ENCODE measurements at regions not wholly inside any gene's neighbourhood (a gene's known extent, or its start where the extent isn't known, plus 50 kb on each side); places are given as distances from the start of the nearest gene placed in this dataset.
"Not testable (repeated sequence)": the region's sequence is repeated elsewhere in the genome, so short reads cannot be mapped to it uniquely, and the experiment has no call there.

DNA sequence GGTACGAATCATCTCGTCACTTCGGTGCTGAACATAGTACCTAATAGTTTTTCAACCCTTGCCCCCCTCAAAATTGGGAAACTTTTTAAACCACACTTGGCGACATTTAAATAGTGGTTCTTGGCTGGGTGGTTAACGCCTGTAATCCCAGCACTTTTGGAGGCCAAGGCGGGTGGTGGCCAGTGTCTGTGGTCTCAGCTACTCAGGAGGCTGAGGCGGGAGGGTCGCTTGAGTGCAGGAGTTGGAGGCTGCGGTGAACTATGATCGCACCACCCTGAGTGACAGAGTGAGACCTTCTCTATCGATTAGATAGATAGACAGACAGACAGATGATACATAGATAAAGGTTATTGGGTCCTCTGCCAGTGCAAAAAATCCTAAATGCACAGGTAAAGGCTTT is 55.5 kb upstream of the RASAL2 start:
- Histone ChIP-seq H3K27me3 (replicated peaks in 1 of 2; ENCODE audit: control insufficient read depth in 2 of 2, extremely low read depth in 1 of 2, insufficient read depth in 2 of 2, low read length in 1 of 2) (peaks cover 0 to 18% of the 10 kb centered on the region in 2 experiments), H3K4me3 (ENCODE audit: control insufficient read depth in 1 of 2, extremely low read depth in 1 of 2, low read length in 1 of 2) (no peak overlapping the region), H3K36me3 (ENCODE audit: control insufficient read depth in 2 of 2, extremely low read depth in 1 of 2, insufficient read depth in 1 of 2, low read length in 1 of 2) (no peaks in the 10 kb centered on the region), H3K4me1 (ENCODE audit: control insufficient read depth in 1 of 2, extremely low read depth in 1 of 2, insufficient read depth in 2 of 2, low read length in 2 of 2) (no peaks in the 10 kb centered on the region), H3K27ac (ENCODE audit: low read length) (no peak overlapping the region), H3K9me3 (no peaks in the 10 kb centered on the region)
- whole genome bisulfite sequencing (ENCODE audit: insufficient coverage), result 93% methylated on average over 7 of the region's 11 CpGs
- no peaks in the 10 kb centered on the region for H3K4me1 Mint-ChIP-seq
- no peaks in the 10 kb centered on the region for H3K36me3 Mint-ChIP-seq
- peaks cover 9 to 21% (median 15%) of the 10 kb centered on the region in 3 donors for H3K9me3 Mint-ChIP-seq
- no peak overlapping the region for H3K27ac Mint-ChIP-seq
- H3K4me3 Mint-ChIP-seq, result no peak overlapping the region
- H3K27me3 Mint-ChIP-seq, result peaks cover 7 to 8% of the 10 kb centered on the region in 2 donors
- CTCF ChIA-PET, result no interaction called here
- POLR2A ChIA-PET, result no interaction called here
- no peak for ATAC-seq (replicated peaks in 1 of 4)
- no peak for DNase-seq

DNA sequence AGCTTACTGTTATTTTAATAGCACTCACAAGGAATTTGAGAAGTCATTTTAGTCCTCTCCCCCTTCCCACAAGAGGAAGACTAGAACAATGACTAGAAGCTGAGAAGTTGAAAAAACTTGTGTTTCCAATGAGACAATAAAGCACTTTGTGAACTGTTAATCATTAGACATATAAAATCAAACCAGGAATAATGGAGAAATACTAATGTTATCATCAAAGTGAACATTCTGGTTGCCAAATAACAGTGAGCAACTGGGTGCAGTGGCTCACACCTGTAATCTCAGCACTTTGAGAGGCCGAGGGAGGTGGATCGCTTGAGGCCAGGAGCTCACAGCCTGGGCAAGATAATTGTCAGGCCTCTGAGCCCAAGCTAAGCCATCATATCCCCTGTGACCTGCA is 54.0 kb upstream of the RASAL2 start:
- Histone ChIP-seq H3K27ac (ENCODE audit: low read length) (no peak overlapping the region), H3K36me3 (ENCODE audit: control insufficient read depth in 2 of 2, extremely low read depth in 1 of 2, insufficient read depth in 1 of 2, low read length in 1 of 2) (no peaks in the 10 kb centered on the region), H3K4me3 (ENCODE audit: control insufficient read depth in 1 of 2, extremely low read depth in 1 of 2, low read length in 1 of 2) (no peak overlapping the region), H3K27me3 (replicated peaks in 1 of 2; ENCODE audit: control insufficient read depth in 2 of 2, extremely low read depth in 1 of 2, insufficient read depth in 2 of 2, low read length in 1 of 2) (peaks cover 0 to 18% of the 10 kb centered on the region in 2 experiments), H3K9me3 (no peaks in the 10 kb centered on the region), H3K4me1 (ENCODE audit: control insufficient read depth in 1 of 2, extremely low read depth in 1 of 2, insufficient read depth in 2 of 2, low read length in 2 of 2) (no peaks in the 10 kb centered on the region)
- ChIA-PET POLR2A (no interaction called here), CTCF (no interaction called here)
- Mint-ChIP-seq H3K4me1 (no peaks in the 10 kb centered on the region), H3K36me3 (no peaks in the 10 kb centered on the region), H3K9me3 (peaks cover 9 to 21% (median 15%) of the 10 kb centered on the region in 3 donors), H3K27ac (no peak overlapping the region), H3K27me3 (peaks cover 7 to 8% of the 10 kb centered on the region in 2 donors), H3K4me3 (no peak overlapping the region)
- 90% methylated on average over 2 of the region's 2 CpGs for WGBS (ENCODE audit: insufficient coverage)
- ATAC-seq (replicated peaks in 1 of 4) (no peak), DNase-seq (no peak)

DNA sequence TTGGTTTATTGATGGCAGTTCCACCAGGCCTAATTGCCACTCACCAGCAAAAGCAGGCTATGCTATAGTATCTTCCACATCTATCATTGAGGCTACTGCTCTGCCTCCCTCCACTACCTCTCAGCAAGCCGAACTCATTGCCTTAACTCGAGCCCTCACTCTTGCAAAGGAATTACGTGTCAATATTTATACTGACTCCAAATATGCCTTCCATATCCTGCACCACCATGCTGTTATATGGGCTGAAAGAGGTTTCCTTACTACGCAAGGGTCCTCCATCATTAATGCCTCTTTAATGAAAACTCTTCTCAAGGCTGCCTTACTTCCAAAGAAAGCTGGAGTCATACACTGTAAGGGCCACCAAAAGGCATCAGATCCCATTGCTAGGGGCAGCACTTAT is 50.0 kb upstream of the RASAL2 start:
- ATAC-seq (replicated peaks in 1 of 4); H3K27ac ChIP-seq (ENCODE audit: low read length); POLR2A ChIA-PET; H3K27ac Mint-ChIP-seq; H3K27me3 Mint-ChIP-seq; H3K36me3 ChIP-seq (ENCODE audit: control insufficient read depth in 2 of 2, extremely low read depth in 1 of 2, insufficient read depth in 1 of 2, low read length in 1 of 2); H3K4me1 ChIP-seq (ENCODE audit: control insufficient read depth in 1 of 2, extremely low read depth in 1 of 2, insufficient read depth in 2 of 2, low read length in 2 of 2); DNase-seq; H3K27me3 ChIP-seq (replicated peaks in 1 of 2; ENCODE audit: control insufficient read depth in 2 of 2, extremely low read depth in 1 of 2, insufficient read depth in 2 of 2, low read length in 1 of 2); H3K36me3 Mint-ChIP-seq; H3K4me1 Mint-ChIP-seq; H3K4me3 Mint-ChIP-seq; H3K4me3 ChIP-seq (ENCODE audit: control insufficient read depth in 1 of 2, extremely low read depth in 1 of 2, low read length in 1 of 2); CTCF ChIA-PET; H3K9me3 ChIP-seq: not testable (repeated sequence)
- peaks cover 5 to 17% (median 11%) of the 10 kb centered on the region in 3 donors for H3K9me3 Mint-ChIP-seq
- WGBS (ENCODE audit: insufficient coverage), result no CpG with 5 or more reads among the region's 4 CpGs

Measured in T-cell (primary cell).